Endothelial cell of umbilical vein (primary cell): ENCODE measurements at regions not wholly inside any gene's neighbourhood (a gene's known extent, or its start where the extent isn't known, plus 50 kb on each side); places are given as distances from the start of the nearest gene placed in this dataset.

Source experiments
- BruUV-seq: library from RNA; stranded (reverse); fragments of 400-500 nt; replicated peaks from 2 replicates; lab custom pipeline; 2021; lab: Mats Ljungman, UMichigan
- CTCF ChIA-PET: fragments of 300-600, 350-600 bp; sonication (Branson Sonifier 250); formaldehyde crosslinking; loops from one replicate; lab custom pipeline; 2021; ENCODE audit warnings: antibody characterized with exemption, inconsistent platforms; lab: Charles Lee
- POLR2A ChIA-PET: fragments of 300-600, 350-600 bp; sonication (Branson Sonifier 250); formaldehyde crosslinking; loops from one replicate; lab custom pipeline; 2021; ENCODE audit warnings: antibody characterized with exemption, inconsistent platforms; lab: Charles Lee
- DNase-seq: peaks from one replicate; pipeline ENCODE4 v3.0.0-alpha.2; 2011; ENCODE audit warnings: low read depth, low spot score
- FAIRE-seq: peaks from 2 replicates; lab custom pipeline; 2011; peaks lifted over from hg19 to GRCh38; lab: Jason Lieb, UNC
- H2AFZ ChIP-seq: 2 replicates; pipeline ENCODE4 v1.6.0; 2012; ENCODE audit warnings: low read depth, low read length, control low read depth, inconsistent platforms
- H3K27ac ChIP-seq: 2 replicates; pipeline ENCODE4 v1.5.1; 2011; ENCODE audit warnings: low read depth, mild to moderate bottlenecking, control low read depth, low read length, moderate library complexity; ENCODE audit not compliant: insufficient read depth
- H3K27me3 ChIP-seq, 2 experiments: 2 replicates each; pipeline versions ENCODE4 v1.6.0 to v1.6.1; 2011; ENCODE audit warnings: low read length in 2 of 2, mixed read lengths in 1 of 2; ENCODE audit not compliant: control insufficient read depth in 2 of 2, insufficient read depth in 2 of 2
- H3K36me3 ChIP-seq, 2 experiments: 2 replicates in 1 of 2; 3 replicates in 1 of 2; pipeline ENCODE4 v1.5.1; 2011; ENCODE audit warnings: low read length in 2 of 2, mild to moderate bottlenecking in 1 of 2, moderate library complexity in 1 of 2; ENCODE audit not compliant: control insufficient read depth in 2 of 2, insufficient read depth in 2 of 2; ENCODE audit errors: extremely low read depth in 1 of 2
- H3K4me1 ChIP-seq: 3 replicates; pipeline ENCODE4 v1.5.1; 2011; ENCODE audit warnings: mild to moderate bottlenecking, low read length; ENCODE audit not compliant: control insufficient read depth, insufficient read depth; ENCODE audit errors: extremely low read depth
- H3K4me2 ChIP-seq: 2 replicates; pipeline ENCODE4 v1.6.1; 2011; ENCODE audit warnings: low read length, control low read depth, mixed read lengths; ENCODE audit not compliant: insufficient read depth
- H3K4me3 ChIP-seq, 3 experiments: fragments of 200-600 bp in 1 of 3; sonication (generic), shearing (Covaris generic) in 1 of 3; replicated peaks in 1 of 3; 2 replicates each; pipeline ENCODE4 v1.5.1; 2011 to 2016; ENCODE audit warnings: control low read depth in 3 of 3, low read length in 3 of 3, mild to moderate bottlenecking in 2 of 3, inconsistent platforms in 1 of 3, low read depth in 1 of 3, moderate library complexity in 1 of 3; ENCODE audit not compliant: insufficient read depth in 1 of 3
- H3K79me2 ChIP-seq: 2 replicates; pipeline ENCODE4 v1.6.0; 2012; ENCODE audit warnings: low read length, inconsistent platforms; ENCODE audit not compliant: control insufficient read depth, insufficient read depth
- H3K9ac ChIP-seq: replicated peaks from 2 replicates; pipeline ENCODE3; 2011; ENCODE audit warnings: low read length, control low read depth; ENCODE audit not compliant: insufficient read depth; ENCODE audit errors: extremely low read depth
- H3K9me1 ChIP-seq: replicated peaks from 3 replicates; pipeline ENCODE4 v1.6.0; 2011; ENCODE audit warnings: mild to moderate bottlenecking, low read length; ENCODE audit not compliant: control insufficient read depth, insufficient read depth; ENCODE audit errors: extremely low read depth
- H3K9me3 ChIP-seq: replicated peaks from 2 replicates; pipeline ENCODE4 v1.5.1; 2012; ENCODE audit warnings: low read length, inconsistent platforms; ENCODE audit not compliant: control insufficient read depth, insufficient read depth
- H4K20me1 ChIP-seq: replicated peaks from 2 replicates; pipeline ENCODE3; 2011; ENCODE audit warnings: mild to moderate bottlenecking, low read length; ENCODE audit not compliant: control insufficient read depth, insufficient read depth; ENCODE audit errors: extremely low read depth
- CTCF ChIP-seq, 2 donors: IDR thresholded peaks; 1 replicate in 1 of 2; 2 replicates in 1 of 2; pipeline ENCODE4 v1.5.1; 2011; ENCODE audit warnings: low read length in 2 of 2, mild to moderate bottlenecking in 2 of 2, moderate library complexity in 2 of 2, control low read depth in 1 of 2, inconsistent platforms in 1 of 2, low read depth in 1 of 2; ENCODE audit not compliant: insufficient read depth in 1 of 2; ENCODE audit errors: extremely low read depth in 1 of 2
- EZH2 ChIP-seq: IDR thresholded peaks from 2 replicates; pipeline ENCODE4 v1.6.1; 2012; ENCODE audit warnings: borderline replicate concordance, low read depth, mild to moderate bottlenecking, moderate library complexity, low read length, inconsistent platforms; ENCODE audit not compliant: severe bottlenecking
- FOS ChIP-seq: IDR thresholded peaks from 2 replicates; pipeline ENCODE4 v1.6.1; 2011; ENCODE audit warnings: mild to moderate bottlenecking, low read length, moderate library complexity, borderline replicate concordance; ENCODE audit not compliant: insufficient read depth
- JUN ChIP-seq: IDR thresholded peaks from 2 replicates; pipeline ENCODE4 v1.6.1; 2011; ENCODE audit warnings: borderline replicate concordance, low read depth; ENCODE audit not compliant: insufficient read length, insufficient read depth
- MAX ChIP-seq: IDR thresholded peaks from 2 replicates; pipeline ENCODE4 v1.6.1; 2011; ENCODE audit not compliant: insufficient read depth, insufficient read length
- MYC ChIP-seq: IDR thresholded peaks from one replicate; pipeline ENCODE4 v1.6.1; 2011; ENCODE audit warnings: mild to moderate bottlenecking, low read depth, low read length
- POLR2AphosphoS5 ChIP-seq: IDR thresholded peaks from 2 replicates; pipeline ENCODE4 v1.6.1; 2012; ENCODE audit warnings: low read depth, mild to moderate bottlenecking, control low read depth, low read length, moderate library complexity; ENCODE audit not compliant: insufficient read depth
- dilution Hi-C: fragments of 300-500 bp; cut with MboI; formaldehyde crosslinking; loops from one replicate; pipeline ENCODE4 v1.15.0; 2019; ENCODE audit warnings: low sequenced_read_pairs; ENCODE audit not compliant: extremely low pct_ligation_motif_present
- intact Hi-C: fragments of 100-400 bp; cut with micrococcal nuclease; formaldehyde crosslinking; loops from one replicate; pipeline ENCODE4 v1.10.0; 2022

- FAIRE-seq (no peak), DNase-seq (no peak)
- no peaks in the 10 kb centered on the region for H3K9me3 ChIP-seq
- H3K9ac ChIP-seq, result no peak overlapping the region
- dilution Hi-C loops, result no loop called here
- no peak overlapping the region for H3K4me2 ChIP-seq
- peaks cover 12% of the 10 kb centered on the region for H3K4me1 ChIP-seq
- no peak overlapping the region for H3K4me3 ChIP-seq
- no peaks in the 10 kb centered on the region for H3K27me3 ChIP-seq
- no peaks in the 10 kb centered on the region for H3K9me1 ChIP-seq
- H4K20me1 ChIP-seq, result no peaks in the 10 kb centered on the region
- H2AFZ ChIP-seq, result no peak overlapping the region
- no peaks in the 10 kb centered on the region for H3K36me3 ChIP-seq
- CTCF ChIA-PET, result interaction anchor here (1.0 kb wide), 1 partner anchor 98 kb away, joined by 3 read pairs; no protein-coding TSS in a partner anchor
- no peaks in the 10 kb centered on the region for H3K79me2 ChIP-seq
- BruUV-seq, result no TSS peak
- intact Hi-C loops, result loop anchor here (5.0 kb wide), 2 partner anchors 95 to 200 kb away; no protein-coding TSS in a partner anchor
- POLR2A ChIA-PET, result no interaction called here
- TF ChIP-seq MYC (no peak), FOS (no peak), CTCF (IDR thresholded peaks at IDR 0.05; ENCODE audit: extremely low read depth in 1 of 2, insufficient read depth in 1 of 2, low read depth in 1 of 2, low read length in 2 of 2) (no peak), MAX (no peak)
- H3K27ac ChIP-seq, result no peak overlapping the region
These were observed 64.5 kb upstream of the TNFAIP3 start for GRCh38 chr6:137802408-137803182.

- no peaks in the 10 kb centered on the region for H3K79me2 ChIP-seq
- H3K9me1 ChIP-seq, result no peaks in the 10 kb centered on the region
- dilution Hi-C loops (no loop called here), intact Hi-C loops (loop anchor here (1.0 to 5.0 kb wide), 4 partner anchors 46 to 198 kb away; no protein-coding TSS in a partner anchor)
- TF ChIP-seq EZH2 (no peak), JUN (no peak), CTCF (IDR thresholded peaks at IDR 0.05; ENCODE audit: extremely low read depth in 1 of 2, insufficient read depth in 1 of 2, low read depth in 1 of 2, low read length in 2 of 2) (no peak), POLR2AphosphoS5 (no peak)
- ChIA-PET POLR2A (no interaction called here), CTCF (no interaction called here)
- no peaks in the 10 kb centered on the region for H3K27me3 ChIP-seq
- no peak overlapping the region for H3K27ac ChIP-seq
- peak; percentile 35 for DNase-seq
- FAIRE-seq, result no peak
- H3K4me3 ChIP-seq, result no peak overlapping the region
- peaks cover 23% of the 10 kb centered on the region for H3K4me1 ChIP-seq
- no peak overlapping the region for H3K9ac ChIP-seq
- BruUV-seq, result no TSS peak
- H3K36me3 ChIP-seq, result no peaks in the 10 kb centered on the region
- H3K9me3 ChIP-seq, result no peaks in the 10 kb centered on the region
- no peak overlapping the region for H3K4me2 ChIP-seq
- H2AFZ ChIP-seq, result no peak overlapping the region
- H4K20me1 ChIP-seq, result no peaks in the 10 kb centered on the region
These were observed 62.4 kb upstream of the TNFAIP3 start for GRCh38 chr6:137804637-137805036.
